HEK293 (cell line): ENCODE measurements at regions not wholly inside any gene's neighbourhood (a gene's known extent, or its start where the extent isn't known, plus 50 kb on each side); places are given as distances from the start of the nearest gene placed in this dataset.

ENCODE experiments used
- CTCF ChIA-PET: fragments of 350-600 bp; formaldehyde crosslinking; extraction: SDS; loops from one replicate; lab custom pipeline; 2021; ENCODE audit warnings: antibody characterized with exemption; lab: Yijun Ruan, JAX
- POLR2A ChIA-PET: fragments of 300-600 bp; formaldehyde crosslinking; extraction: SDS; loops from one replicate; lab custom pipeline; 2020; ENCODE audit warnings: antibody characterized with exemption, inconsistent platforms; lab: Yijun Ruan, JAX
- H3K27ac ChIP-seq: fragments of 200-500 bp; sonication (Bioruptor generic); 2 replicates; pipeline ENCODE4 v1.5.1; 2014; ENCODE audit warnings: low read depth, low read length, control low read depth, inconsistent platforms; ENCODE audit errors: extremely low read depth
- H3K36me3 ChIP-seq, 2 experiments: fragments of 200-500 bp in 1 of 2; sonication (Bioruptor generic) in 1 of 2; 1 replicate in 1 of 2; 2 replicates in 1 of 2; pipeline ENCODE4 v1.5.1; 2014 to 2017; ENCODE audit warnings: inconsistent platforms in 2 of 2, low read length in 2 of 2; ENCODE audit not compliant: control insufficient read depth in 2 of 2, insufficient read depth in 1 of 2
- H3K4me1 ChIP-seq: fragments of 200-500 bp; sonication (Bioruptor generic); 2 replicates; pipeline ENCODE4 v1.5.1; 2014; ENCODE audit warnings: mild to moderate bottlenecking, low read length, inconsistent platforms; ENCODE audit not compliant: control insufficient read depth, insufficient read depth
- H3K4me3 ChIP-seq: 2 replicates; pipeline ENCODE4 v1.5.1; 2011; ENCODE audit warnings: low read depth, mild to moderate bottlenecking, control low read depth, low read length, moderate library complexity
- H3K9me3 ChIP-seq: fragments of 200-500 bp; sonication (Bioruptor generic); 2 replicates; pipeline ENCODE4 v1.5.1; 2014; ENCODE audit warnings: low read depth, low read length, inconsistent platforms; ENCODE audit not compliant: control insufficient read depth, insufficient read depth
- IKZF3 ChIP-seq: fragments of 450-650 bp; IDR thresholded peaks from 2 replicates; pipeline ENCODE4 v1.5.0; 2018; ENCODE audit warnings: missing biosample characterization, mild to moderate bottlenecking, missing genetic modification characterization, moderate library complexity
- KLF10 ChIP-seq: fragments of 450-650 bp; IDR thresholded peaks from 2 replicates; pipeline ENCODE4 v1.5.1; 2018; ENCODE audit warnings: missing biosample characterization, mild to moderate bottlenecking, missing genetic modification characterization
- ZBTB17 ChIP-seq: fragments of 450-650 bp; formaldehyde crosslinking; IDR thresholded peaks from 2 replicates; pipeline ENCODE4 v1.5.1; 2016; ENCODE audit warnings: missing biosample characterization, missing genetic modification characterization
- ZBTB20 ChIP-seq: fragments of 450-650 bp; formaldehyde crosslinking; IDR thresholded peaks from 2 replicates; pipeline ENCODE4 v1.5.1; 2016; ENCODE audit warnings: missing biosample characterization, missing genetic modification characterization
- ZBTB21 ChIP-seq: fragments of 450-650 bp; formaldehyde crosslinking; IDR thresholded peaks from 2 replicates; pipeline ENCODE4 v1.5.1; 2017; ENCODE audit warnings: missing biosample characterization, missing genetic modification characterization
- ZEB2 ChIP-seq: fragments of 450-650 bp; formaldehyde crosslinking; IDR thresholded peaks from 2 replicates; pipeline ENCODE4 v1.5.1; 2016; ENCODE audit warnings: missing biosample characterization, missing genetic modification characterization
- ZNF366 ChIP-seq: fragments of 450-650 bp; formaldehyde crosslinking; conservative IDR thresholded peaks from 2 replicates; pipeline ENCODE4 v1.5.1; 2016; ENCODE audit warnings: missing biosample characterization, missing genetic modification characterization
- ZNF423 ChIP-seq: fragments of 450-650 bp; formaldehyde crosslinking; IDR thresholded peaks from 2 replicates; pipeline ENCODE4 v1.5.1; 2016; ENCODE audit warnings: missing biosample characterization, missing genetic modification characterization
- ZNF426 ChIP-seq: fragments of 450-650 bp; formaldehyde crosslinking; IDR thresholded peaks from 2 replicates; pipeline ENCODE4 v1.5.1; 2017; ENCODE audit warnings: missing biosample characterization, missing genetic modification characterization, mild to moderate bottlenecking, inconsistent platforms, moderate library complexity
- ZNF48 ChIP-seq: fragments of 450-650 bp; formaldehyde crosslinking; IDR thresholded peaks from 2 replicates; pipeline ENCODE4 v1.5.1; 2016; ENCODE audit warnings: missing biosample characterization, missing genetic modification characterization
- ZNF521 ChIP-seq: fragments of 450-650 bp; formaldehyde crosslinking; IDR thresholded peaks from 2 replicates; pipeline ENCODE4 v1.5.1; 2017; ENCODE audit warnings: missing biosample characterization, mild to moderate bottlenecking, missing genetic modification characterization
- ZNF670 ChIP-seq: fragments of 450-650 bp; formaldehyde crosslinking; IDR thresholded peaks from 2 replicates; pipeline ENCODE4 v1.5.1; 2016; ENCODE audit warnings: missing biosample characterization, missing genetic modification characterization, low read depth
- ZNF776 ChIP-seq: fragments of 450-650 bp; formaldehyde crosslinking; IDR thresholded peaks from 2 replicates; pipeline ENCODE4 v1.5.0; 2017; ENCODE audit warnings: missing biosample characterization, missing genetic modification characterization, borderline replicate concordance
- ZNF792 ChIP-seq: fragments of 450-650 bp; formaldehyde crosslinking; IDR thresholded peaks from 2 replicates; pipeline ENCODE4 v1.5.1; 2016; ENCODE audit warnings: missing biosample characterization, missing genetic modification characterization
- TF ChIP-seq, protein P1 (sequence below): fragments of 450-650 bp; formaldehyde crosslinking; IDR thresholded peaks from 2 replicates; pipeline ENCODE4 v1.5.1; 2016; ENCODE audit warnings: missing biosample characterization, missing genetic modification characterization
- TF ChIP-seq, protein P2 (sequence below): fragments of 450-650 bp; formaldehyde crosslinking; IDR thresholded peaks from 2 replicates; pipeline ENCODE4 v1.5.0; 2017; ENCODE audit warnings: missing biosample characterization, missing genetic modification characterization, borderline replicate concordance
- TF ChIP-seq, protein P3 (sequence below): fragments of 450-650 bp; formaldehyde crosslinking; IDR thresholded peaks from 2 replicates; pipeline ENCODE4 v1.5.1; 2017; ENCODE audit warnings: missing biosample characterization, mild to moderate bottlenecking, missing genetic modification characterization, moderate library complexity
- TF ChIP-seq, protein P4 (sequence below): fragments of 450-650 bp; formaldehyde crosslinking; IDR thresholded peaks from 2 replicates; pipeline ENCODE4 v1.5.1; 2016; ENCODE audit warnings: missing biosample characterization, missing genetic modification characterization
- TF ChIP-seq, protein P5 (sequence below): fragments of 450-650 bp; formaldehyde crosslinking; IDR thresholded peaks from 2 replicates; pipeline ENCODE4 v1.5.1; 2016; ENCODE audit warnings: missing biosample characterization, missing genetic modification characterization, low read depth

DNA sequence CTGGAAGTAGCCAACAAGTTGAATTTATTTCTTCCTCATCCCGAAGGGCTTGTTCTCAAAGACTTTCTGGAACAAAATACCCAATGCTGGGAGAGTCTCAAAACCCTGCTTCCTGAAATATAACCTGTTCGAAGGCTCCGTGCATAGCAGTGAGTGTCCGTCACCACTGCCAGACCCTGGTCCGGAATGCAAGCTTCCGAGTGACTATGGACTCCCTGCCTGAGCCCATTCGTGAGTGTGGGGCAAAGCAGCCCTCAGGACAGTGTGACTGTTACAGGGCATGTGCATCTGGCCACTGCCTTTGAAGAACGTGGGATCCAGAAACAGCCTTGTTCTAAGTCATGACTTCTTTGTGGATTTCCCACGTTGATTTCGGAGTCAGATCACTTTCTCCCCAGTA is 214.5 kb upstream of the IGF1R start:
- H3K9me3 ChIP-seq: no peaks in the 10 kb centered on the region; the same call in 1 of the 2 replicates
- H3K4me3 ChIP-seq: no peak overlapping the region
- CTCF ChIA-PET: interaction anchor here (0.9 to 1.0 kb wide), 2 partner anchors 9 to 86 kb away, joined by 4 to 5 read pairs; no protein-coding TSS in a partner anchor
- H3K4me1 ChIP-seq: no peaks in the 10 kb centered on the region
- no peaks in the 10 kb centered on the region for H3K36me3 ChIP-seq
- H3K27ac ChIP-seq: no peak overlapping the region
- TF ChIP-seq, protein P1, sequence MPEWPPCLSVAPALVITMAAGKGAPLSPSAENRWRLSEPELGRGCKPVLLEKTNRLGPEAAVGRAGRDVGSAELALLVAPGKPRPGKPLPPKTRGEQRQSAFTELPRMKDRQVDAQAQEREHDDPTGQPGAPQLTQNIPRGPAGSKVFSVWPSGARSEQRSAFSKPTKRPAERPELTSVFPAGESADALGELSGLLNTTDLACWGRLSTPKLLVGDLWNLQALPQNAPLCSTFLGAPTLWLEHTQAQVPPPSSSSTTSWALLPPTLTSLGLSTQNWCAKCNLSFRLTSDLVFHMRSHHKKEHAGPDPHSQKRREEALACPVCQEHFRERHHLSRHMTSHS (tag by site-specific recombination): no peak
- TF ChIP-seq ZNF426 (tag by site-specific recombination): no peak
- TF ChIP-seq, protein P2, sequence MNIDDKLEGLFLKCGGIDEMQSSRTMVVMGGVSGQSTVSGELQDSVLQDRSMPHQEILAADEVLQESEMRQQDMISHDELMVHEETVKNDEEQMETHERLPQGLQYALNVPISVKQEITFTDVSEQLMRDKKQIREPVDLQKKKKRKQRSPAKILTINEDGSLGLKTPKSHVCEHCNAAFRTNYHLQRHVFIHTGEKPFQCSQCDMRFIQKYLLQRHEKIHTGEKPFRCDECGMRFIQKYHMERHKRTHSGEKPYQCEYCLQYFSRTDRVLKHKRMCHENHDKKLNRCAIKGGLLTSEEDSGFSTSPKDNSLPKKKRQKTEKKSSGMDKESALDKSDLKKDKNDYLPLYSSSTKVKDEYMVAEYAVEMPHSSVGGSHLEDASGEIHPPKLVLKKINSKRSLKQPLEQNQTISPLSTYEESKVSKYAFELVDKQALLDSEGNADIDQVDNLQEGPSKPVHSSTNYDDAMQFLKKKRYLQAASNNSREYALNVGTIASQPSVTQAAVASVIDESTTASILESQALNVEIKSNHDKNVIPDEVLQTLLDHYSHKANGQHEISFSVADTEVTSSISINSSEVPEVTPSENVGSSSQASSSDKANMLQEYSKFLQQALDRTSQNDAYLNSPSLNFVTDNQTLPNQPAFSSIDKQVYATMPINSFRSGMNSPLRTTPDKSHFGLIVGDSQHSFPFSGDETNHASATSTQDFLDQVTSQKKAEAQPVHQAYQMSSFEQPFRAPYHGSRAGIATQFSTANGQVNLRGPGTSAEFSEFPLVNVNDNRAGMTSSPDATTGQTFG (tag by site-specific recombination): no peak
- TF ChIP-seq, protein P3, sequence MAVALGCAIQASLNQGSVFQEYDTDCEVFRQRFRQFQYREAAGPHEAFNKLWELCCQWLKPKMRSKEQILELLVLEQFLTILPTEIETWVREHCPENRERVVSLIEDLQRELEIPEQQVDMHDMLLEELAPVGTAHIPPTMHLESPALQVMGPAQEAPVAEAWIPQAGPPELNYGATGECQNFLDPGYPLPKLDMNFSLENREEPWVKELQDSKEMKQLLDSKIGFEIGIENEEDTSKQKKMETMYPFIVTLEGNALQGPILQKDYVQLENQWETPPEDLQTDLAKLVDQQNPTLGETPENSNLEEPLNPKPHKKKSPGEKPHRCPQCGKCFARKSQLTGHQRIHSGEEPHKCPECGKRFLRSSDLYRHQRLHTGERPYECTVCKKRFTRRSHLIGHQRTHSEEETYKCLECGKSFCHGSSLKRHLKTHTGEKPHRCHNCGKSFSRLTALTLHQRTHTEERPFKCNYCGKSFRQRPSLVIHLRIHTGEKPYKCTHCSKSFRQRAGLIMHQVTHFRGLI (tag by site-specific recombination): no peak
- no peak for TF ChIP-seq ZBTB20 (tag by site-specific recombination)
- TF ChIP-seq ZEB2 (tag by site-specific recombination): no peak
- TF ChIP-seq KLF10 (tag by site-specific recombination): no peak
- TF ChIP-seq, protein P4, sequence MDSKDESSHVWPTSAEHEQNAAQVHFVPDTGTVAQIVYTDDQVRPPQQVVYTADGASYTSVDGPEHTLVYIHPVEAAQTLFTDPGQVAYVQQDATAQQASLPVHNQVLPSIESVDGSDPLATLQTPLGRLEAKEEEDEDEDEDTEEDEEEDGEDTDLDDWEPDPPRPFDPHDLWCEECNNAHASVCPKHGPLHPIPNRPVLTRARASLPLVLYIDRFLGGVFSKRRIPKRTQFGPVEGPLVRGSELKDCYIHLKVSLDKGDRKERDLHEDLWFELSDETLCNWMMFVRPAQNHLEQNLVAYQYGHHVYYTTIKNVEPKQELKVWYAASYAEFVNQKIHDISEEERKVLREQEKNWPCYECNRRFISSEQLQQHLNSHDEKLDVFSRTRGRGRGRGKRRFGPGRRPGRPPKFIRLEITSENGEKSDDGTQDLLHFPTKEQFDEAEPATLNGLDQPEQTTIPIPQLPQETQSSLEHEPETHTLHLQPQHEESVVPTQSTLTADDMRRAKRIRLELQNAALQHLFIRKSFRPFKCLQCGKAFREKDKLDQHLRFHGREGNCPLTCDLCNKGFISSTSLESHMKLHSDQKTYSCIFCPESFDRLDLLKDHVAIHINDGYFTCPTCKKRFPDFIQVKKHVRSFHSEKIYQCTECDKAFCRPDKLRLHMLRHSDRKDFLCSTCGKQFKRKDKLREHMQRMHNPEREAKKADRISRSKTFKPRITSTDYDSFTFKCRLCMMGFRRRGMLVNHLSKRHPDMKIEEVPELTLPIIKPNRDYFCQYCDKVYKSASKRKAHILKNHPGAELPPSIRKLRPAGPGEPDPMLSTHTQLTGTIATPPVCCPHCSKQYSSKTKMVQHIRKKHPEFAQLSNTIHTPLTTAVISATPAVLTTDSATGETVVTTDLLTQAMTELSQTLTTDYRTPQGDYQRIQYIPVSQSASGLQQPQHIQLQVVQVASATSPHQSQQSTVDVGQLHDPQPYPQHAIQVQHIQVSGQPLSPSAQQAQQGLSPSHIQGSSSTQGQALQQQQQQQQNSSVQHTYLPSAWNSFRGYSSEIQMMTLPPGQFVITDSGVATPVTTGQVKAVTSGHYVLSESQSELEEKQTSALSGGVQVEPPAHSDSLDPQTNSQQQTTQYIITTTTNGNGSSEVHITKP (tag by site-specific recombination): no peak
- no peak for TF ChIP-seq ZNF792 (tag by site-specific recombination)
- TF ChIP-seq ZNF48 (tag by site-specific recombination): no peak
- POLR2A ChIA-PET: no interaction called here

DNA sequence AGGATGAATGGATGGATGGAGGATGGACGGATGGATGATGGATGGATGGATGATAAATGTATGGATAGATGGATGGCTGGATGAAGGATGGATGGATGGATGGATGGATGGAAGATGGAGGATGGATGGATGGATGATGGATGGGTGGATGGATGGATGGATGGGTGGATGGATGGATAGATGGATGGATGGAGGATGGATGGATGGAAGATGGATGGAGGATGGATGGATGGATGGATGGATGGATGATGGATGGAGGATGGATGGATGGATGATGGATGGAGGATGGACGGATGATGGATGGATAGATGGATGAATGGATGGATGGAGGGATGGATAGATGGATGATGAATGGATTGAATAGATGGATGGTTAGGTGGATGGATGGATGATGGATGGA is 210.6 kb upstream of the IGF1R start:
- TF ChIP-seq, protein P5, sequence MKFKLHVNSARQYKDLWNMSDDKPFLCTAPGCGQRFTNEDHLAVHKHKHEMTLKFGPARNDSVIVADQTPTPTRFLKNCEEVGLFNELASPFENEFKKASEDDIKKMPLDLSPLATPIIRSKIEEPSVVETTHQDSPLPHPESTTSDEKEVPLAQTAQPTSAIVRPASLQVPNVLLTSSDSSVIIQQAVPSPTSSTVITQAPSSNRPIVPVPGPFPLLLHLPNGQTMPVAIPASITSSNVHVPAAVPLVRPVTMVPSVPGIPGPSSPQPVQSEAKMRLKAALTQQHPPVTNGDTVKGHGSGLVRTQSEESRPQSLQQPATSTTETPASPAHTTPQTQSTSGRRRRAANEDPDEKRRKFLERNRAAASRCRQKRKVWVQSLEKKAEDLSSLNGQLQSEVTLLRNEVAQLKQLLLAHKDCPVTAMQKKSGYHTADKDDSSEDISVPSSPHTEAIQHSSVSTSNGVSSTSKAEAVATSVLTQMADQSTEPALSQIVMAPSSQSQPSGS (tag by site-specific recombination): no peak
- TF ChIP-seq ZBTB21 (no peak), ZNF521 (tag by site-specific recombination) (peak; percentile 71; the same call in 1 of the 2 replicates), IKZF3 (tag by site-specific recombination) (no peak), ZBTB17 (tag by site-specific recombination) (peak; percentile 100), ZNF423 (tag by site-specific recombination) (no peak), ZNF48 (tag by site-specific recombination) (no peak), ZNF776 (tag by site-specific recombination) (peak; percentile 69; the same call in 1 of the 2 replicates), ZNF366 (tag by site-specific recombination) (peak; percentile 99), ZNF670 (tag by site-specific recombination) (0 out of 2 replicates have a peak, but pooled peaks have one; percentile 15)
- peaks cover 2% of the 10 kb centered on the region for H3K4me1 ChIP-seq

More for the DNA sequence above, 210.6 kb upstream of the IGF1R start:
- Histone ChIP-seq H3K27ac (no peak overlapping the region), H3K4me3 (no peak overlapping the region), H3K9me3 (no peaks in the 10 kb centered on the region), H3K36me3 (no peaks in the 10 kb centered on the region)
- ChIA-PET CTCF (interaction anchor here (0.6 to 1.0 kb wide), 3 partner anchors 10 to 407 kb away, joined by 3 read pairs; no protein-coding TSS in a partner anchor), POLR2A (no interaction called here)
